ENCODE measurements at regions not wholly inside any gene's neighbourhood (a gene's known extent, or its start where the extent isn't known, plus 50 kb on each side); places are given as distances from the start of the nearest gene placed in this dataset.

- Histone ChIP-seq H2AK5ac (ENCODE audit: low read depth, low read length) (no peak overlapping the region), H3K79me1 (ENCODE audit: low read depth, low read length) (no peaks in the 10 kb centered on the region), H3K4me1 (replicated peaks in 1 of 4; ENCODE audit: control insufficient read depth in 3 of 4, insufficient read depth in 4 of 4, low read length in 3 of 4) (no peaks in the 10 kb centered on the region), H2BK15ac (ENCODE audit: low read length) (no peak overlapping the region), H3K9ac (replicated peaks in 1 of 4; ENCODE audit: extremely low read depth in 1 of 4, low read depth in 3 of 4, low read length in 3 of 4) (no peak overlapping the region; a peak in 1 of 7 replicates), H2AFZ (ENCODE audit: low read length) (no peak overlapping the region), H3K9me3 (ENCODE audit: insufficient read depth in 2 of 2, low read depth in 1 of 2, low read length in 1 of 2) (no peaks in the 10 kb centered on the region), H3K27me3 (replicated peaks in 1 of 4; ENCODE audit: control insufficient read depth in 3 of 4, extremely low read depth in 1 of 4, insufficient read depth in 3 of 4, low read length in 3 of 4) (no peaks in the 10 kb centered on the region), H3K18ac (ENCODE audit: extremely low read depth, low read length) (no peak overlapping the region), H4K5ac (ENCODE audit: insufficient read length, low read depth, low read length) (no peak overlapping the region), H2BK12ac (ENCODE audit: low read depth, low read length) (no peak overlapping the region), H3K4me3 (ENCODE audit: extremely low read depth in 1 of 4, insufficient read depth in 2 of 4, low read depth in 3 of 4, low read length in 4 of 4) (no peak overlapping the region), H2BK5ac (ENCODE audit: low read depth, low read length) (no peak overlapping the region), H4K20me1 (replicated peaks in 1 of 2; ENCODE audit: control insufficient read depth in 1 of 2, insufficient read depth in 2 of 2, low read length in 2 of 2) (no peaks in the 10 kb centered on the region), H3K14ac (ENCODE audit: insufficient read length) (no peak overlapping the region), H3K4me2 (ENCODE audit: insufficient read depth in 1 of 2, low read depth in 2 of 2, low read length in 2 of 2) (no peak overlapping the region), H4K91ac (replicated peaks; ENCODE audit: insufficient read length, low read length) (no peak overlapping the region), H3K23me2 (ENCODE audit: low read depth, low read length) (no peaks in the 10 kb centered on the region), H3K27ac (ENCODE audit: low read depth, low read length) (no peak overlapping the region), H3K56ac (replicated peaks; ENCODE audit: insufficient read length, low read depth, low read length) (no peak overlapping the region), H3K36me3 (ENCODE audit: control insufficient read depth in 2 of 4, insufficient read depth in 4 of 4, low read length in 3 of 4) (no peaks in the 10 kb centered on the region), H3K23ac (ENCODE audit: insufficient read length) (no peak overlapping the region), H3K4ac (replicated peaks; ENCODE audit: insufficient read length, low read depth, low read length) (no peak overlapping the region), H3K79me2 (ENCODE audit: control insufficient read depth in 1 of 2, insufficient read depth in 2 of 2, low read length in 2 of 2) (no peaks in the 10 kb centered on the region), H2BK120ac (replicated peaks; ENCODE audit: low read depth, low read length) (no peak overlapping the region), H4K8ac (ENCODE audit: extremely low read depth, insufficient read depth, low read length) (no peak overlapping the region), H2BK20ac (ENCODE audit: low read length) (no peak overlapping the region)
- DNase-seq (ENCODE audit: low read depth in 1 of 2, low spot score in 2 of 2) = no peak
- FAIRE-seq = no peak
- 85% methylated on average over 3 of the region's 3 CpGs; no CpG with 5 or more reads in 1 of the 2 experiments for WGBS, 2 experiments (ENCODE audit: extremely low coverage in 1 of 2, insufficient coverage in 1 of 2, insufficient read length in 1 of 2, insufficient replicate concordance in 2 of 2, low coverage in 1 of 2, low lambda C conversion rate in 2 of 2, missing lambda C conversion rate in 1 of 2)
- ChIA-PET POLR2A (ENCODE audit: partially characterized antibody) (no interaction called here), CTCF (ENCODE audit: partially characterized antibody) (no interaction called here)
- no peak for TF ChIP-seq KDM1A (IDR thresholded peaks at IDR 0.05; ENCODE audit: borderline replicate concordance, low read length)
- no peak for TF ChIP-seq SP4 (IDR thresholded peaks at IDR 0.05; ENCODE audit: low read length)
- no peak for TF ChIP-seq CBX5 (IDR thresholded peaks at IDR 0.05; ENCODE audit: low read depth, low read length)
- no peak for TF ChIP-seq POLR2AphosphoS5 (IDR thresholded peaks at IDR 0.05; ENCODE audit: low read depth, low read length)
- TF ChIP-seq TAF7 (optimal IDR thresholded peaks at IDR 0.05; ENCODE audit: borderline replicate concordance, low read depth, low read length) = no peak
- TF ChIP-seq ATF3 (IDR thresholded peaks at IDR 0.05; ENCODE audit: insufficient read depth, low read depth, low read length) = no peak
- no peak for TF ChIP-seq RBBP5 (IDR thresholded peaks at IDR 0.05; ENCODE audit: borderline replicate concordance, low read depth, low read length)
- TF ChIP-seq CBX8 (IDR thresholded peaks at IDR 0.05; ENCODE audit: borderline replicate concordance, low read depth, low read length) = no peak
- no peak for TF ChIP-seq ZNF274 (IDR thresholded peaks at IDR 0.05; ENCODE audit: borderline replicate concordance, extremely low read depth, low read length)
- no peak for TF ChIP-seq JUND (IDR thresholded peaks at IDR 0.05; ENCODE audit: low read length)
- no peak for TF ChIP-seq KDM4A (IDR thresholded peaks at IDR 0.05; ENCODE audit: low read depth, low read length, severe bottlenecking)
- TF ChIP-seq SUZ12 (IDR thresholded peaks at IDR 0.05; ENCODE audit: low read length) = no peak
- no peak for TF ChIP-seq TEAD4 (IDR thresholded peaks at IDR 0.05; ENCODE audit: low read depth, low read length)
- no peak for TF ChIP-seq KDM5A (IDR thresholded peaks at IDR 0.05; ENCODE audit: low read length)
Observed at GRCh38 chr2:16268301-16269000, 328.1 kb downstream of the MYCN start.

Data from H1 (cell line).